ENCODE measurements at regions not wholly inside any gene's neighbourhood (a gene's known extent, or its start where the extent isn't known, plus 50 kb on each side); places are given as distances from the start of the nearest gene placed in this dataset.

GRCh38 chr21:19013916-19014315 is 610.3 kb upstream of the TMPRSS15 start:
- TF ChIP-seq EZH2 (IDR thresholded peaks at IDR 0.05; ENCODE audit: borderline replicate concordance, low read length) (no peak), CTCF (conservative IDR thresholded peaks at IDR 0.05 in 1 of 2, IDR thresholded peaks at IDR 0.05 in 1 of 2; ENCODE audit: extremely low read depth in 1 of 2, insufficient read depth in 1 of 2, low read depth in 1 of 2, low read length in 2 of 2) (no peak)

Data from mammary epithelial cell (primary cell).